ENCODE measurements at regions not wholly inside any gene's neighbourhood (a gene's known extent, or its start where the extent isn't known, plus 50 kb on each side); places are given as distances from the start of the nearest gene placed in this dataset.

- TF ChIP-seq SUZ12 (IDR thresholded peaks at IDR 0.05): no peak
- no peak for TF ChIP-seq BHLHE40 (IDR thresholded peaks at IDR 0.05; ENCODE audit: borderline replicate concordance)
- TF ChIP-seq L3MBTL2 (conservative IDR thresholded peaks at IDR 0.05): no peak
- no peak for TF ChIP-seq ELF4 (IDR thresholded peaks at IDR 0.05)
- TF ChIP-seq FOXM1 (IDR thresholded peaks at IDR 0.05; ENCODE audit: borderline replicate concordance): no peak
- no peak for TF ChIP-seq NFRKB (IDR thresholded peaks at IDR 0.05)
- TF ChIP-seq SP1 (IDR thresholded peaks at IDR 0.05): no peak
- TF ChIP-seq, protein P1, sequence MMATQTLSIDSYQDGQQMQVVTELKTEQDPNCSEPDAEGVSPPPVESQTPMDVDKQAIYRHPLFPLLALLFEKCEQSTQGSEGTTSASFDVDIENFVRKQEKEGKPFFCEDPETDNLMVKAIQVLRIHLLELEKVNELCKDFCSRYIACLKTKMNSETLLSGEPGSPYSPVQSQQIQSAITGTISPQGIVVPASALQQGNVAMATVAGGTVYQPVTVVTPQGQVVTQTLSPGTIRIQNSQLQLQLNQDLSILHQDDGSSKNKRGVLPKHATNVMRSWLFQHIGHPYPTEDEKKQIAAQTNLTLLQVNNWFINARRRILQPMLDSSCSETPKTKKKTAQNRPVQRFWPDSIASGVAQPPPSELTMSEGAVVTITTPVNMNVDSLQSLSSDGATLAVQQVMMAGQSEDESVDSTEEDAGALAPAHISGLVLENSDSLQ (IDR thresholded peaks at IDR 0.05): no peak
- TF ChIP-seq LEF1 (IDR thresholded peaks at IDR 0.05; ENCODE audit: borderline replicate concordance): no peak
- TF ChIP-seq ARNT (IDR thresholded peaks at IDR 0.05): no peak
- TF ChIP-seq FOXK2 (IDR thresholded peaks at IDR 0.05): no peak
- no peak for TF ChIP-seq TARDBP (IDR thresholded peaks at IDR 0.05)
These were observed 305.1 kb upstream of the FSHR start for GRCh38 chr2:49459314-49459993.
